ENCODE measurements at regions not wholly inside any gene's neighbourhood (a gene's known extent, or its start where the extent isn't known, plus 50 kb on each side); places are given as distances from the start of the nearest gene placed in this dataset.

GRCh38 chr6:44500074-44500473, 112.6 kb downstream of the CDC5L start:
- intact Hi-C loops (cut with DNase I) = no loop called here
- no peak overlapping the region for H3K27ac ChIP-seq
- H3K4me3 ChIP-seq = no peak overlapping the region
- no peak for DNase-seq
- 96 to 97% (median 97%) methylated on average over 6 of the region's 6 CpGs for WGBS, 3 donors
- H3K9me3 ChIP-seq = no peaks in the 10 kb centered on the region
- TF ChIP-seq POLR2A (IDR thresholded peaks at IDR 0.05) (no peak), CTCF (IDR thresholded peaks at IDR 0.05) (no peak), EP300 (IDR thresholded peaks at IDR 0.05) (no peak)
- H3K27me3 ChIP-seq = no peaks in the 10 kb centered on the region
- no peaks in the 10 kb centered on the region for H3K4me1 ChIP-seq (ENCODE audit: insufficient read depth)
- H3K36me3 ChIP-seq = no peaks in the 10 kb centered on the region

- no peak for DNase-seq
- H3K9me3 ChIP-seq = no peaks in the 10 kb centered on the region
- intact Hi-C loops (cut with DNase I) = no loop called here
- TF ChIP-seq EP300 (IDR thresholded peaks at IDR 0.05) = no peak
- no peak for TF ChIP-seq POLR2A (IDR thresholded peaks at IDR 0.05)
- no peak for TF ChIP-seq CTCF (IDR thresholded peaks at IDR 0.05)
- H3K36me3 ChIP-seq = no peaks in the 10 kb centered on the region
- H3K4me3 ChIP-seq = no peak overlapping the region
- WGBS, 3 donors = 54 to 66% (median 62%) methylated on average over 4 of the region's 4 CpGs
- no peak overlapping the region for H3K27ac ChIP-seq
- H3K27me3 ChIP-seq = no peaks in the 10 kb centered on the region
- H3K4me1 ChIP-seq (ENCODE audit: insufficient read depth) = no peaks in the 10 kb centered on the region
Measured at GRCh38 chr6:44503471-44503870, 116.0 kb downstream of the CDC5L start.

GRCh38 chr6:44504301-44504791, 116.8 kb downstream of the CDC5L start:
- WGBS, 3 donors = 3 to 4% (median 4%) methylated on average over 5 of the region's 5 CpGs
- H3K27ac ChIP-seq = no peak overlapping the region
- no peak overlapping the region for H3K4me3 ChIP-seq
- intact Hi-C loops (cut with DNase I) = no loop called here
- H3K36me3 ChIP-seq = no peaks in the 10 kb centered on the region
- no peaks in the 10 kb centered on the region for H3K9me3 ChIP-seq
- H3K27me3 ChIP-seq = no peaks in the 10 kb centered on the region
- H3K4me1 ChIP-seq (ENCODE audit: insufficient read depth) = no peaks in the 10 kb centered on the region
- no peak for DNase-seq
- TF ChIP-seq POLR2A (IDR thresholded peaks at IDR 0.05) (no peak), CTCF (IDR thresholded peaks at IDR 0.05) (no peak), EP300 (IDR thresholded peaks at IDR 0.05) (no peak)

- Histone ChIP-seq H3K4me3 (no peak overlapping the region), H3K36me3 (no peaks in the 10 kb centered on the region), H3K9me3 (no peaks in the 10 kb centered on the region), H3K27ac (no peak overlapping the region), H3K27me3 (no peaks in the 10 kb centered on the region), H3K4me1 (ENCODE audit: insufficient read depth) (no peaks in the 10 kb centered on the region)
- TF ChIP-seq CTCF (IDR thresholded peaks at IDR 0.05) = no peak
- no peak for TF ChIP-seq EP300 (IDR thresholded peaks at IDR 0.05)
- TF ChIP-seq POLR2A (IDR thresholded peaks at IDR 0.05) = no peak
- intact Hi-C loops (cut with DNase I) = no loop called here
- DNase-seq = no peak
- 68 to 86% (median 83%) methylated on average over 4 of the region's 4 CpGs for WGBS, 3 donors
Measured at GRCh38 chr6:44505751-44506150, 118.2 kb downstream of the CDC5L start.
